GM12874 (cell line): ENCODE measurements at regions not wholly inside any gene's neighbourhood (a gene's known extent, or its start where the extent isn't known, plus 50 kb on each side); places are given as distances from the start of the nearest gene placed in this dataset.

ENCODE experiments used
- CTCF ChIP-seq: IDR thresholded peaks from 2 replicates; pipeline ENCODE4 v1.5.1; 2011; ENCODE audit warnings: low read depth, mild to moderate bottlenecking, control low read depth, low read length, moderate library complexity; ENCODE audit not compliant: insufficient read depth

- TF ChIP-seq CTCF = no peak
Observed at GRCh38 chr11:36885154-36885553, 287.1 kb upstream of the RAG2 start.

GRCh38 chr11:36878737-36879136 is 280.7 kb upstream of the RAG2 start:
- TF ChIP-seq CTCF = no peak

DNA sequence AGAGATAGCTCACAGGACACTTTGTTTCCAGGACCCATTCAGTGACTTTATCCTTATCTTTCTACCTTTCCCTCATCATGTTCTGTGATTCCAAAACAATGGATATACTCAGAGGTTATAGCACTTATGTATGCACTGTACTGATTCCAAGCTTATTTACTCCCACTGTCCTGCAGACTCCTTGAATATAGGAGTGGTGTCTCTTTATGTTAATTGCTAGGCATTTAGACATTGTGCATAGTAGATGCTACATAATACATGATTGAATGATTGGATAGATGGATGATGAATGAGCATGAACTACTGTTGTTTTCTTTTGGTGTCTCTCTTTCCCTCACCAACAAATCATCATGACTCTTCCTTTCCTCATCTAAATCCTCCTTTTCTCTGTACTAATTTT is 279.1 kb upstream of the RAG2 start:
- TF ChIP-seq CTCF = no peak

GRCh38 chr11:36876266-36876665 is 278.2 kb upstream of the RAG2 start:
- no peak for TF ChIP-seq CTCF

DNA sequence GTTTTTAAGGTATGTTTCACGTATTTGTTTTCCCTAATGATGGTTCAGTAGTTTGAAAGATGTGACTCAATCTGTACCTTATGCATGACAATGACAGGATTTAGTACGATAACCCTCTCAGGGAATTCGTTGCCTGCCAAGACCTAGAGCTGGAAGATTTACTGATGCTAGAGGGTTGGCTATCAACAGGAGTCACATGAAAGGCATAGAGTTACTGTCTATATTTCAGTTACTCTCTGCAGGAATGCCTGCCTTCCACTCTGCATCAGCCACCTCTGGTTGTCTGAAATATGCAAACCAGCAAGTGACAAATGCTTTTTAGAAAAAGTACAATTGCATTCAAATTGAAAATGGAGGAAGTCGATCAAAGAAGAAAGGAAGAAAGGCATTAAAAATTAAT is 276.3 kb upstream of the RAG2 start:
- TF ChIP-seq CTCF = no peak

GRCh38 chr11:36870361-36870760 is 272.3 kb upstream of the RAG2 start:
- TF ChIP-seq CTCF = no peak

- TF ChIP-seq CTCF = no peak
Observed at GRCh38 chr11:36868380-36868779, 270.3 kb upstream of the RAG2 start.

DNA sequence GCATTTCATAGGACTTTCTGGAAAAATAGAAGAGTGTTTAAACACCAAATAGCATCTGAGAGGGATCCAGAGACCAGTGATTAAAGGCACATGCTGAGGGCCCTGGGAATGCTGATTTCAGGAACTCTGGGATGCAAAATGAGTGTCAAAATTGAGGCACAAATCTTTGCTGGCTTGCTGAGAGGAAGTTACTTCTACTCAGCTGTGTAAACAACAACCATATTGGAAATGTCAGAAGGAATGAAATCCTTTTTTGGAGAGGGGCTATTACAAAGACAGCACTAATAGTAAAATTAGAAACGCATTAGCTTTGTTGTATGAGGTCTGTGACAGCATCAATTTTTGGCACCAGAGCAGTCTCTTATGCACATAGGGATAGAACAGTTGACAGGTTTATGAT is 267.8 kb upstream of the RAG2 start:
- no peak for TF ChIP-seq CTCF
